OCI-LY7 (cell line): ENCODE measurements at regions not wholly inside any gene's neighbourhood (a gene's known extent, or its start where the extent isn't known, plus 50 kb on each side); places are given as distances from the start of the nearest gene placed in this dataset.

ENCODE experiments used
- EZH2phosphoT487 ChIP-seq: fragments of 200-600 bp; sonication (generic); IDR thresholded peaks from 2 replicates; pipeline ENCODE4 v1.6.1; 2018; ENCODE audit warnings: low read depth, borderline replicate concordance, mild to moderate bottlenecking, mixed run types, antibody characterized with exemption, low read length, moderate library complexity, mixed read lengths
- TF ChIP-seq, protein P1 (sequence below): fragments of 200-600 bp; sonication (generic); conservative IDR thresholded peaks from 2 replicates; pipeline ENCODE4 v1.5.1; 2014; ENCODE audit warnings: mild to moderate bottlenecking, antibody characterized with exemption, low read length, moderate library complexity, mixed read lengths

- TF ChIP-seq, protein P1, sequence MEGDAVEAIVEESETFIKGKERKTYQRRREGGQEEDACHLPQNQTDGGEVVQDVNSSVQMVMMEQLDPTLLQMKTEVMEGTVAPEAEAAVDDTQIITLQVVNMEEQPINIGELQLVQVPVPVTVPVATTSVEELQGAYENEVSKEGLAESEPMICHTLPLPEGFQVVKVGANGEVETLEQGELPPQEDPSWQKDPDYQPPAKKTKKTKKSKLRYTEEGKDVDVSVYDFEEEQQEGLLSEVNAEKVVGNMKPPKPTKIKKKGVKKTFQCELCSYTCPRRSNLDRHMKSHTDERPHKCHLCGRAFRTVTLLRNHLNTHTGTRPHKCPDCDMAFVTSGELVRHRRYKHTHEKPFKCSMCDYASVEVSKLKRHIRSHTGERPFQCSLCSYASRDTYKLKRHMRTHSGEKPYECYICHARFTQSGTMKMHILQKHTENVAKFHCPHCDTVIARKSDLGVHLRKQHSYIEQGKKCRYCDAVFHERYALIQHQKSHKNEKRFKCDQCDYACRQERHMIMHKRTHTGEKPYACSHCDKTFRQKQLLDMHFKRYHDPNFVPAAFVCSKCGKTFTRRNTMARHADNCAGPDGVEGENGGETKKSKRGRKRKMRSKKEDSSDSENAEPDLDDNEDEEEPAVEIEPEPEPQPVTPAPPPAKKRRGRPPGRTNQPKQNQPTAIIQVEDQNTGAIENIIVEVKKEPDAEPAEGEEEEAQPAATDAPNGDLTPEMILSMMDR: no peak
- no peak for TF ChIP-seq EZH2phosphoT487
These were observed 100.6 kb upstream of the AFDN start for GRCh38 chr6:167726043-167726621.
